Vagina (tissue), 2 donors: ENCODE measurements at regions not wholly inside any gene's neighbourhood (a gene's known extent, or its start where the extent isn't known, plus 50 kb on each side); places are given as distances from the start of the nearest gene placed in this dataset.

Experiments used
- CTCF ChIP-seq, 3 experiments: fragments of 450-650 bp in 2 of 3; fragments of 200-600 bp in 1 of 3; sonication (generic) in 1 of 3; IDR thresholded peaks; one replicate each; pipeline ENCODE4 v1.5.1; 2017 to 2019; ENCODE audit warnings: antibody characterized with exemption in 3 of 3, mild to moderate bottlenecking in 2 of 3, moderate library complexity in 2 of 3
- POLR2A ChIP-seq, 2 donors: fragments of 450-650 bp; IDR thresholded peaks; one replicate each; pipeline ENCODE4 v1.6.1; 2017; ENCODE audit warnings: antibody characterized with exemption in 2 of 2, mild to moderate bottlenecking in 2 of 2, moderate library complexity in 2 of 2
- POLR2AphosphoS5 ChIP-seq, 2 donors: sonication (generic); formaldehyde crosslinking; IDR thresholded peaks; one replicate each; pipeline ENCODE4 v1.9.0; 2017; ENCODE audit warnings: antibody characterized with exemption in 2 of 2, mild to moderate bottlenecking in 2 of 2, low read depth in 1 of 2; ENCODE audit not compliant: insufficient read depth in 1 of 2

- TF ChIP-seq CTCF (IDR thresholded peaks at IDR 0.05) (no peak), POLR2AphosphoS5 (IDR thresholded peaks at IDR 0.05; ENCODE audit: insufficient read depth in 1 of 2, low read depth in 1 of 2) (no peak), POLR2A (IDR thresholded peaks at IDR 0.05) (no peak)
Observed at GRCh38 chr3:127093312-127093711, 99.6 kb upstream of the PRR23E start.
